Vagina (tissue), 2 donors: ENCODE measurements at regions not wholly inside any gene's neighbourhood (a gene's known extent, or its start where the extent isn't known, plus 50 kb on each side); places are given as distances from the start of the nearest gene placed in this dataset.
"Not testable (repeated sequence)": the region's sequence is repeated elsewhere in the genome, so short reads cannot be mapped to it uniquely, and the experiment has no call there.

Experiments
- DNase-seq, 2 donors: peaks; one replicate each; pipeline ENCODE4 v3.0.0-alpha.2; 2017; ENCODE audit errors: extremely low spot score in 2 of 2
- H3K27ac ChIP-seq: fragments of 200-600 bp; sonication (generic); one replicate; pipeline ENCODE4 v1.5.1; 2019
- H3K27me3 ChIP-seq: fragments of 200-600 bp; sonication (generic); one replicate; pipeline ENCODE4 v1.5.1; 2019
- H3K36me3 ChIP-seq, 2 donors: fragments of 200-600 bp; sonication (generic); one replicate each; pipeline ENCODE4 v1.5.1; 2017 to 2019
- H3K4me1 ChIP-seq: fragments of 200-600 bp; sonication (generic); one replicate; pipeline ENCODE4 v1.5.1; 2019
- H3K4me3 ChIP-seq, 2 donors: fragments of 200-600 bp; sonication (generic); 1 replicate in 1 of 2; 2 replicates in 1 of 2; pipeline ENCODE4 v1.5.1; 2016 to 2019
- H3K9me3 ChIP-seq: fragments of 200-600 bp; sonication (generic); one replicate; pipeline ENCODE4 v1.5.1; 2019
- CTCF ChIP-seq, 3 experiments: fragments of 450-650 bp in 2 of 3; fragments of 200-600 bp in 1 of 3; sonication (generic) in 1 of 3; IDR thresholded peaks; one replicate each; pipeline ENCODE4 v1.5.1; 2017 to 2019; ENCODE audit warnings: antibody characterized with exemption in 3 of 3, mild to moderate bottlenecking in 2 of 3, moderate library complexity in 2 of 3
- POLR2A ChIP-seq, 2 donors: fragments of 450-650 bp; IDR thresholded peaks; one replicate each; pipeline ENCODE4 v1.6.1; 2017; ENCODE audit warnings: antibody characterized with exemption in 2 of 2, mild to moderate bottlenecking in 2 of 2, moderate library complexity in 2 of 2
- POLR2AphosphoS5 ChIP-seq, 2 donors: sonication (generic); formaldehyde crosslinking; IDR thresholded peaks; one replicate each; pipeline ENCODE4 v1.9.0; 2017; ENCODE audit warnings: antibody characterized with exemption in 2 of 2, mild to moderate bottlenecking in 2 of 2, low read depth in 1 of 2; ENCODE audit not compliant: insufficient read depth in 1 of 2
- intact Hi-C: fragments of 100-400 bp; cut with DNase I; formaldehyde crosslinking; loops from one replicate; pipeline ENCODE4 v1.15.1; 2023

GRCh38 chr3:176041185-176041584 is 1156.1 kb downstream of the TBL1XR1 start:
- no peak for TF ChIP-seq CTCF (IDR thresholded peaks at IDR 0.05)
- TF ChIP-seq POLR2AphosphoS5 (IDR thresholded peaks at IDR 0.05; ENCODE audit: insufficient read depth in 1 of 2, low read depth in 1 of 2) = no peak
- no peak for TF ChIP-seq POLR2A (IDR thresholded peaks at IDR 0.05)
- no peaks in the 10 kb centered on the region for H3K9me3 ChIP-seq
- H3K27ac ChIP-seq = no peak overlapping the region
- peaks cover 8% of the 10 kb centered on the region for H3K4me1 ChIP-seq
- no peaks in the 10 kb centered on the region for H3K27me3 ChIP-seq
- no peaks in the 10 kb centered on the region for H3K36me3 ChIP-seq
- no peak overlapping the region for H3K4me3 ChIP-seq
- DNase-seq = no peak
- intact Hi-C loops = no loop called here

- Histone ChIP-seq H3K27ac (no peak overlapping the region), H3K9me3 (no peaks in the 10 kb centered on the region), H3K27me3 (no peaks in the 10 kb centered on the region), H3K36me3 (no peaks in the 10 kb centered on the region), H3K4me1 (peaks cover 8% of the 10 kb centered on the region), H3K4me3 (no peak overlapping the region)
- intact Hi-C loops = no loop called here
- DNase-seq = no peak
- TF ChIP-seq POLR2AphosphoS5 (IDR thresholded peaks at IDR 0.05; ENCODE audit: insufficient read depth in 1 of 2, low read depth in 1 of 2) (no peak), POLR2A (IDR thresholded peaks at IDR 0.05) (no peak), CTCF (IDR thresholded peaks at IDR 0.05) (no peak)
These were observed 1159.6 kb downstream of the TBL1XR1 start for GRCh38 chr3:176037636-176038035.

GRCh38 chr3:176032043-176032442 is 1165.2 kb downstream of the TBL1XR1 start:
- Histone ChIP-seq H3K36me3 (no peaks in the 10 kb centered on the region), H3K27me3 (no peaks in the 10 kb centered on the region), H3K9me3 (no peaks in the 10 kb centered on the region), H3K27ac (no peak overlapping the region), H3K4me3 (no peak overlapping the region), H3K4me1 (no peaks in the 10 kb centered on the region)
- no peak for TF ChIP-seq CTCF (IDR thresholded peaks at IDR 0.05)
- TF ChIP-seq POLR2AphosphoS5 (IDR thresholded peaks at IDR 0.05; ENCODE audit: insufficient read depth in 1 of 2, low read depth in 1 of 2) = no peak
- TF ChIP-seq POLR2A (IDR thresholded peaks at IDR 0.05) = no peak
- DNase-seq = no peak
- intact Hi-C loops = no loop called here

GRCh38 chr3:176016203-176016602 is 1157.1 kb downstream of the NAALADL2 start:
- intact Hi-C loops, H3K4me1 ChIP-seq, DNase-seq, H3K27ac ChIP-seq, H3K9me3 ChIP-seq, H3K4me3 ChIP-seq, H3K27me3 ChIP-seq, H3K36me3 ChIP-seq: not testable (repeated sequence)

GRCh38 chr3:176015228-176015627 is 1156.1 kb downstream of the NAALADL2 start:
- DNase-seq, H3K4me3 ChIP-seq, H3K9me3 ChIP-seq, H3K27me3 ChIP-seq, intact Hi-C loops, H3K4me1 ChIP-seq, H3K36me3 ChIP-seq, H3K27ac ChIP-seq: not testable (repeated sequence)

GRCh38 chr3:176009256-176009655 is 1150.1 kb downstream of the NAALADL2 start:
- Histone ChIP-seq H3K27me3 (no peaks in the 10 kb centered on the region), H3K4me1 (no peaks in the 10 kb centered on the region), H3K4me3 (no peak overlapping the region), H3K36me3 (no peaks in the 10 kb centered on the region), H3K9me3 (no peaks in the 10 kb centered on the region), H3K27ac (no peak overlapping the region)
- TF ChIP-seq POLR2A (IDR thresholded peaks at IDR 0.05) (no peak), CTCF (IDR thresholded peaks at IDR 0.05) (no peak), POLR2AphosphoS5 (IDR thresholded peaks at IDR 0.05; ENCODE audit: insufficient read depth in 1 of 2, low read depth in 1 of 2) (no peak)
- no peak for DNase-seq
- intact Hi-C loops = no loop called here
